Esophagus squamous epithelium (tissue), 4 donors: ENCODE measurements at regions not wholly inside any gene's neighbourhood (a gene's known extent, or its start where the extent isn't known, plus 50 kb on each side); places are given as distances from the start of the nearest gene placed in this dataset.

Experiments
- CTCF ChIP-seq, 6 experiments: fragments of 450-650 bp in 4 of 6; fragments of 200-600 bp in 2 of 6; sonication (generic) in 2 of 6; IDR thresholded peaks; one replicate each; pipeline ENCODE4 v1.5.1; 2016 to 2019; ENCODE audit warnings: antibody characterized with exemption in 6 of 6, mild to moderate bottlenecking in 4 of 6, moderate library complexity in 4 of 6
- POLR2A ChIP-seq, 4 donors: fragments of 450-650 bp; IDR thresholded peaks; one replicate each; pipeline ENCODE4 v1.6.1; 2017; ENCODE audit warnings: antibody characterized with exemption in 4 of 4, mild to moderate bottlenecking in 4 of 4, moderate library complexity in 3 of 4

GRCh38 chr5:27414099-27414498 lies 375.7 kb upstream of the CDH9 start:
- TF ChIP-seq CTCF (IDR thresholded peaks at IDR 0.05): no peak
- no peak for TF ChIP-seq POLR2A (IDR thresholded peaks at IDR 0.05)
